ENCODE measurements at regions not wholly inside any gene's neighbourhood (a gene's known extent, or its start where the extent isn't known, plus 50 kb on each side); places are given as distances from the start of the nearest gene placed in this dataset.

DNA sequence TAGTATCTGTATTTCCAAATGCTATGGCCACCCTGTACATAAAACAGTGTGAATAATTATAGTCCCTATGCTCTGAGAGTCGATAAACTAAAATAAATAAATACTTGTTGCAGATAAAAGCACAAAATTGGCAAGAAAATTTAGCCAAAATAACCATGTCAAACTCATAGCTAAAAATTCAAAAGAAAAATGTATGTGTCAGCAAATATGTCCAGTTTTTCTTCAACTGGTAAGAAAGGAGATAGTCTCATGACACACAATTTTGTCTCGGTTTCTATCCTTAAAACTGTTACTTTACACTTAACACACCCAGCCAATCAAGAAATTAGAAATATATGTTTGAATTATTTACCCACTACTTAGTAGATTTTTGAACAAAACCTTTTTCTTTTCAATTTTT lies 145.6 kb upstream of the FSCB start:
- TF ChIP-seq, protein P1, sequence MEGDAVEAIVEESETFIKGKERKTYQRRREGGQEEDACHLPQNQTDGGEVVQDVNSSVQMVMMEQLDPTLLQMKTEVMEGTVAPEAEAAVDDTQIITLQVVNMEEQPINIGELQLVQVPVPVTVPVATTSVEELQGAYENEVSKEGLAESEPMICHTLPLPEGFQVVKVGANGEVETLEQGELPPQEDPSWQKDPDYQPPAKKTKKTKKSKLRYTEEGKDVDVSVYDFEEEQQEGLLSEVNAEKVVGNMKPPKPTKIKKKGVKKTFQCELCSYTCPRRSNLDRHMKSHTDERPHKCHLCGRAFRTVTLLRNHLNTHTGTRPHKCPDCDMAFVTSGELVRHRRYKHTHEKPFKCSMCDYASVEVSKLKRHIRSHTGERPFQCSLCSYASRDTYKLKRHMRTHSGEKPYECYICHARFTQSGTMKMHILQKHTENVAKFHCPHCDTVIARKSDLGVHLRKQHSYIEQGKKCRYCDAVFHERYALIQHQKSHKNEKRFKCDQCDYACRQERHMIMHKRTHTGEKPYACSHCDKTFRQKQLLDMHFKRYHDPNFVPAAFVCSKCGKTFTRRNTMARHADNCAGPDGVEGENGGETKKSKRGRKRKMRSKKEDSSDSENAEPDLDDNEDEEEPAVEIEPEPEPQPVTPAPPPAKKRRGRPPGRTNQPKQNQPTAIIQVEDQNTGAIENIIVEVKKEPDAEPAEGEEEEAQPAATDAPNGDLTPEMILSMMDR (IDR thresholded peaks at IDR 0.05; ENCODE audit: low read depth, low read length), result no peak
- H3K4me3 ChIP-seq (ENCODE audit: low read depth, low read length), result no peak overlapping the region
- no peak for DNase-seq (ENCODE audit: low read depth, low spot score)
- in situ Hi-C loops (cut with HindIII; ENCODE audit: low sequenced_read_pairs), result no loop called here

DNA sequence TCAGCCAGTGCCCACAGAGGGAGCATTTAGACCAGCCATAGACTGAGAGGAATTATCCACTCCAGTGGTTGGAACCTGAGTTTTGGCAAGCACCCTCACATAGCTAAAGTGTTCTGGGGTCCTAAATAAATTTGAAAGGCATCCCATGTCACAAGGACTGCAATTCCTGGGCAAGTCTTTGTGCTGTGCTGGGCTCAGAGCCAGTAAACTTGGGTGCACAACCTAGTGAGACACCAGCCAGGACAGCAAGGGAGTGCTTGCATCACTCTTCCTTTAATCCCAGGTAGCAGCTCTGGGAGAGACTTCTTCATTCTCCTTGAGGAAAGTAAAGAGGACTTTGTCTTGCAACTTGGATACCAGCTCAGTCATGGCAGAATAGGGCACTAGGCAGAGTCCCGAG lies 142.0 kb upstream of the FSCB start:
- no peak overlapping the region for H3K4me3 ChIP-seq (ENCODE audit: low read depth, low read length)
- TF ChIP-seq, protein P1 (IDR thresholded peaks at IDR 0.05; ENCODE audit: low read depth, low read length), result no peak
- in situ Hi-C loops (cut with HindIII; ENCODE audit: low sequenced_read_pairs), result no loop called here
- no peak for DNase-seq (ENCODE audit: low read depth, low spot score)

DNA sequence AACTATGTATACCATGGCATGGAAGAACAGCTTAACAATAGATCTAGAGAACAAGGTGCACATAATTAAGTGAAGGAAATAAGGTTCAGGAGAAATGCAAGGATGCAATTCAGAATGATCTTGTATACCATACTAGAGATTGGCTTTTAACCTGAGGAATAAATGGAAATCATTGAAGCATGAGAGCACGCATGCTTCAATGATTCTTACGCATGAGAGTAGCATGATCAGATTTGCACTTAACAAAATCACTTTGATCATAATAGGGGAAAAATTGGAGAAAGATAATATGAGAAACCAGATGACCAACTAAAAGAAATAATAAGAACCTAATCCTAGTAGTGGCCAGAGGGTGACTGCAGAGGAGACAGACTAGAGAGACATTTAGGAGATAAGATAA lies 133.3 kb upstream of the FSCB start:
- in situ Hi-C loops (cut with HindIII; ENCODE audit: low sequenced_read_pairs), result no loop called here
- DNase-seq (ENCODE audit: low read depth, low spot score), result no peak

DNA sequence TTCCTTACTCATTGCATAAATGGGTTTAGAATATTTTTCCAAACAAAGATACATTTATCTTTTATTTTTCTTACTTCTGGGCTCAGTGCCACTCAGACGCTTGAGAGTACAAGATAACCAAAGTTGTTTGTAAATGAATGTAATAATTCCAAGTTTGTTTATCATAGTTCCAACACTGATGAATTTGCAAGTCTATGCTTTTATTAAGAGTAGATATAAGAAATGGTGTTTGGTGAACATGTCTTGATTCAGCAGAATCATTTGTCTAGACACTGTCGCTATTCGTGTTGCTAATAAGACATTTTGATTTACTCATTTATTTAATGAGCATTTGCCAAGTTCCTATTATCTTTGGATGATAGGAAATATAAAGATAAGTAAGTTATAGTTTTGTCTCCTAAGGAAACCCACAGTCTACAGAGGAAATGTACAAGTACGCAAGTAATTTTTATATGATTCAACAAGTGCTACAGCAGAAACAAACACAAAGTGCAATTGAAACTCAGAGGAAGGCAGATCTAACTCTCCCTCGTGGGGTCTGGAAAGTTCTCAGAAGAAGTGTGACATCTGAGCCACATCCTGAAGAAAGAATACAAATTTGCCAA lies 132.8 kb upstream of the FSCB start:
- in situ Hi-C loops (cut with HindIII; ENCODE audit: low sequenced_read_pairs), result no loop called here
- TF ChIP-seq, protein P1 (IDR thresholded peaks at IDR 0.05; ENCODE audit: low read depth, low read length), result no peak
- no peak for DNase-seq (ENCODE audit: low read depth, low spot score)
- H3K4me3 ChIP-seq (ENCODE audit: low read depth, low read length), result no peak overlapping the region

More for the DNA sequence above, 133.3 kb upstream of the FSCB start:
- no peak overlapping the region for H3K4me3 ChIP-seq (ENCODE audit: low read depth, low read length)
- TF ChIP-seq, protein P1 (IDR thresholded peaks at IDR 0.05; ENCODE audit: low read depth, low read length), result no peak

DNA sequence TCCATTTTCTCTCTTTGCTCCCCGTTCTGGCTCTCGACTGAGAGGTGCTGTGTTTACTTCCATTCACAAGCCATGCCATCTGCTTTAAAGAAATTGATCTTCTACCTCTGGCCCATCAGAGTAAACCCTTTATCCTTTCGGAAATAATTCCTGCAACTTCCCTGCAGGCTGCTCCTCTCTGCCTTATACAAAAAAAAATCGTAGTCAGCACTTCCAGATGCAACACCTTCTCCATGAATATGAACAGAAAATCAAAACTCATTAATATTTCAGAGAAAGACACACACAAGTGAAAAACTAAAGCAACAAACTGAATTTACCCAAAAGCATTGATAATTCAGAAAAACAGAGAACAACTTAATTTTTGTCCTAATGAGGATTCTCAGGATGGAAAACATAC lies 127.6 kb upstream of the FSCB start:
- TF ChIP-seq, protein P1 (IDR thresholded peaks at IDR 0.05; ENCODE audit: low read depth, low read length), result no peak
- in situ Hi-C loops (cut with HindIII; ENCODE audit: low sequenced_read_pairs), result no loop called here
- DNase-seq (ENCODE audit: low read depth, low spot score), result no peak
- no peak overlapping the region for H3K4me3 ChIP-seq (ENCODE audit: low read depth, low read length)

DNA sequence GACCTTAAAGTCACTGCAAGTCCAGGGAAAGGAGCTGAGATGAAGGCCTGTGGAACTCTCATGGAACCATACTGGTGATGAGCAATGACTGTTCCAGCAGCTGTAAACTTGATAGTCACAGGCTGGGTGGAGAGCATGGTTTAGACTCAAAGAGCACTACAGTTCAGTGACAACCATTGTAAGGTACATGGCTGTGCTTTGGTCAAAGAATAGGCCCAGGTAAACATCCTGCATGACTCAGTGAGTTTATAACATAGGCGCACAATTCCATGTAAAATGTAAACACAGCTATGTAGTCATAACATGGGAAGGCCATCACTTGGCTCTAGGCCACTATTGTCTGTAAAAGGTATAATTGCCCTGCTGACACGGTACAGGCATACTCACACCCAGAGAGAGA lies 119.3 kb upstream of the FSCB start:
- H3K4me3 ChIP-seq (ENCODE audit: low read depth, low read length), result no peak overlapping the region
- TF ChIP-seq, protein P1 (IDR thresholded peaks at IDR 0.05; ENCODE audit: low read depth, low read length), result no peak
- DNase-seq (ENCODE audit: low read depth, low spot score), result no peak
- in situ Hi-C loops (cut with HindIII; ENCODE audit: low sequenced_read_pairs), result no loop called here

DNA sequence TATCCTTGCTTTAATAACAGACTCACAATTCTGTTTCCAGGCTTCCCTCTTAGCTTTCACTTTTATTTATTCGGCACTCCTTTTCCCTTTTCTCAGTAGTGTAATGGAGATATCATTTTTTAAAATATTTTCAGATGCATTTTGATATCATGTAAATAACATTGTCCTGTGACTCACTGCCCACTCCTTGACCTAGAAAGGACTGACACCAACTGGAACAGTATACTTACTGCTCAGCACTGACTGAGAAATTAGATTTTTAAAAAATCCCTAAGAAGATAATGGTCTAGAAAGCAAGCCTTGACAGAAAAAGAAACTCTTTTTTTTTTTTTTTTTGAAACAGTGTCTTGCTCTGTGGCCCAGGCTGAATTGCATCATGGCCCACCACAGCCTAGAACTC lies 118.0 kb upstream of the FSCB start:
- in situ Hi-C loops (cut with HindIII; ENCODE audit: low sequenced_read_pairs), result no loop called here
- H3K4me3 ChIP-seq (ENCODE audit: low read depth, low read length), result no peak overlapping the region
- DNase-seq (ENCODE audit: low read depth, low spot score), result no peak
- TF ChIP-seq, protein P1 (IDR thresholded peaks at IDR 0.05; ENCODE audit: low read depth, low read length), result no peak

All from astrocyte of the spinal cord (primary cell).